Adipocyte (in vitro differentiated cells): ENCODE measurements at regions not wholly inside any gene's neighbourhood (a gene's known extent, or its start where the extent isn't known, plus 50 kb on each side); places are given as distances from the start of the nearest gene placed in this dataset.
A peak's percentile ranks its signal among the peaks of the same experiment; 100 is the strongest.

Experiments
- DNase-seq: peaks from one replicate; pipeline ENCODE4 v3.0.0-alpha.2; 2015; ENCODE audit warnings: low read depth
- H3K27me3 ChIP-seq: replicated peaks from 2 replicates; pipeline ENCODE4 v1.7.0; 2013; ENCODE audit warnings: mild to moderate bottlenecking, low read length, moderate library complexity; ENCODE audit not compliant: control insufficient read depth, insufficient read depth
- H3K36me3 ChIP-seq: 2 replicates; pipeline ENCODE4 v1.7.0; 2013; ENCODE audit warnings: low read length, mild to moderate bottlenecking, moderate library complexity; ENCODE audit not compliant: control insufficient read depth, insufficient read depth, severe bottlenecking
- H3K4me1 ChIP-seq: 2 replicates; pipeline ENCODE4 v1.7.0; 2013; ENCODE audit warnings: mild to moderate bottlenecking, low read length, moderate library complexity; ENCODE audit not compliant: control insufficient read depth, insufficient read depth
- H3K4me3 ChIP-seq: 2 replicates; pipeline ENCODE4 v1.7.0; 2013; ENCODE audit warnings: mild to moderate bottlenecking, low read length, moderate library complexity
- H3K9ac ChIP-seq: 2 replicates; pipeline ENCODE4 v1.7.0; 2013; ENCODE audit warnings: mild to moderate bottlenecking, low read length, moderate library complexity
- H3K9me3 ChIP-seq: 2 replicates; pipeline ENCODE4 v1.7.0; 2013; ENCODE audit warnings: mild to moderate bottlenecking, low read length, moderate library complexity; ENCODE audit not compliant: control insufficient read depth

GRCh38 chr3:72344236-72344635 lies 504.0 kb downstream of the SHQ1 start:
- Histone ChIP-seq H3K9me3 (peaks cover 2% of the 10 kb centered on the region), H3K4me3 (no peak overlapping the region), H3K27me3 (no peaks in the 10 kb centered on the region), H3K4me1 (peaks cover 19% of the 10 kb centered on the region), H3K9ac (no peak overlapping the region), H3K36me3 (no peaks in the 10 kb centered on the region)
- no peak for DNase-seq

DNA sequence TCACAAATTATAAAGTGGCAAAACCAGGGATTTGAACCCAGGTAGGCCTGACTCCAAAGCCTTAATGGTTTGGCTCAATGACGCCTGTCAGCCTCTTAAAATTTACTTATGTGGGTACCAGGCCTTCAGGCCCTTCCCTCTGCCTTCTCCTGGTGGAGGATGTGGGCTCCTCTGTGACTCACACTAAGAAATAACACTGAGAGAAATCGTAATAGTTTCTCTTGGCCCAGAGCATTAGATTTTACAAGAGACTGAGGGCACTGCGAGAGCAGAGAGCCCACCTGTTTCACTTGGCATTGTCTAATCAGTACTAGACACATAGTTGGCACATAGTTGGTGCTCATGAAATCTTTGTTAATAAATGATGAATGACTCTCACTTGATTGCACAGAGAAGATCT lies 505.2 kb downstream of the SHQ1 start:
- Histone ChIP-seq H3K9me3 (no peaks in the 10 kb centered on the region), H3K4me1 (peaks cover 26% of the 10 kb centered on the region), H3K9ac (no peak overlapping the region), H3K4me3 (no peak overlapping the region), H3K27me3 (no peaks in the 10 kb centered on the region), H3K36me3 (no peaks in the 10 kb centered on the region)
- peak; percentile 43 for DNase-seq

DNA sequence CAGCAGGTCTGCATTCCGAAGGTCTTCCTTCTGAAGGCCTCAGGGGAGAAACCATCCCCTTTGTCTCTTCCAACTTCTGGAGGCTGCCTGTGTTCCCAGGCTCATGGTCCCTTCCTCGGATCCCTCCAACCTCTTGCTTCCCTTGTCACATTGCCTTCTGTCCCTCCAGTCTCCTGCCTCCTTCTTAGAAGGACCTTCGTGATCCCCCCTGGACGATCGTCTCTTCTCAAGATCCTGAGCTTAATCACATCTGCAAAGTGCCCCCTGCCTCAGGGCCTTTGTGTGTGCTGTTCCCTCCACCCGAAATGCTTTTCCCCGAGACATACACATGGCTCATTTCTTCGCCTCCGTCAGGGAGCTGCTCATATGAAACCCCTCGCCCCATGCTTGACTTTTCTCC lies 505.8 kb downstream of the SHQ1 start:
- no peak for DNase-seq
- H3K4me1 ChIP-seq = peaks cover 26% of the 10 kb centered on the region
- no peak overlapping the region for H3K4me3 ChIP-seq
- H3K9me3 ChIP-seq = no peaks in the 10 kb centered on the region
- H3K27me3 ChIP-seq = no peaks in the 10 kb centered on the region
- no peak overlapping the region for H3K9ac ChIP-seq
- H3K36me3 ChIP-seq = no peaks in the 10 kb centered on the region

DNA sequence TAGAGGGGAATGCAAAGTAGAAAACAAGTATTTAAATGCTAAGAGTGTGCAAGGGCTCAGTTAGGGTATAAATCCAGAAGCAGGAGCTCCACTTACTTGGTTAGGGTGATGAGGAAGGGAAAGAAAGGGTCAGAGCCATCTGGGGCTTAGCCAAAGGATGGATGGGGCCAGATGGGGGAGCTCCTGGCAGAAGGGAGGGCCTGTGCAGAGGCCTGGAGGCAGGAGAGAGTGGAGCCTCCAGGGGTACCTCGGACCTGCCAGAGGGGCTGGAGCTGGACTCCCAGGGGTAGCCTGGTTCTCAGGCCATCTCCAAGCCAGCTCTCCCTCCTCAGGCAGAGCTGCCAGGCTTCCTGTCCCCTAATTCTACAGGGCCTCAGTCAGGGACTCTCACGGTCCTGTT lies 506.3 kb downstream of the SHQ1 start:
- Histone ChIP-seq H3K4me3 (no peak overlapping the region), H3K27me3 (no peaks in the 10 kb centered on the region), H3K4me1 (peaks cover 31% of the 10 kb centered on the region), H3K9ac (no peak overlapping the region), H3K36me3 (no peaks in the 10 kb centered on the region), H3K9me3 (no peaks in the 10 kb centered on the region)
- DNase-seq = peak; percentile 46

DNA sequence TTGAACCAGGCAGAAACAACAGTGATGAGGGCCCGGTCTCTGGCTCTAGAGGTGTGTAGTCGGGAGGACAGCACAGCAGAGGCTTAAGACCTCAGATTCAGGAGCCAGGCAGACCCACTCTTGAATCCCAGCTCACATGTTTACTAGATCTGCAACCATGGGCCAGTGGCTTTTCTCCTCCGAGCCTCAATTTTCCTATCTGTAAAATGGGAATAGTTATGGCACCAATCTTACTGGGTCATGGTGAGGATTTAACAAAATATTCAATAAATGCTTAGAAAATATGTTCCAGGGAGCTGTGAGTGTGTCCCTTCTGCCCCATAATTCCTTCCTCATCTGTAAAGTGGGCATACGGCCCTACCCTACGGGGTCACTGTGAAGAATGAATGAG lies 506.9 kb downstream of the SHQ1 start:
- Histone ChIP-seq H3K27me3 (no peaks in the 10 kb centered on the region), H3K4me3 (no peak overlapping the region), H3K36me3 (no peaks in the 10 kb centered on the region), H3K9ac (no peak overlapping the region), H3K9me3 (no peaks in the 10 kb centered on the region), H3K4me1 (peaks cover 35% of the 10 kb centered on the region)
- no peak for DNase-seq

- Histone ChIP-seq H3K27me3 (no peaks in the 10 kb centered on the region), H3K9me3 (no peaks in the 10 kb centered on the region), H3K4me3 (no peak overlapping the region), H3K36me3 (no peaks in the 10 kb centered on the region), H3K9ac (no peak overlapping the region), H3K4me1 (peaks cover 37% of the 10 kb centered on the region)
- DNase-seq = no peak
These were observed 507.5 kb downstream of the SHQ1 start for GRCh38 chr3:72340476-72341379.

- DNase-seq = no peak
- Histone ChIP-seq H3K4me1 (peaks cover 40% of the 10 kb centered on the region), H3K4me3 (no peak overlapping the region), H3K36me3 (no peaks in the 10 kb centered on the region), H3K9me3 (no peaks in the 10 kb centered on the region), H3K27me3 (no peaks in the 10 kb centered on the region), H3K9ac (no peak overlapping the region)
These were observed 508.2 kb downstream of the SHQ1 start for GRCh38 chr3:72340056-72340455.

- Histone ChIP-seq H3K9ac (no peak overlapping the region), H3K27me3 (no peaks in the 10 kb centered on the region), H3K9me3 (no peaks in the 10 kb centered on the region), H3K4me3 (no peak overlapping the region), H3K4me1 (peaks cover 38% of the 10 kb centered on the region), H3K36me3 (no peaks in the 10 kb centered on the region)
- DNase-seq = no peak
These were observed 508.6 kb downstream of the SHQ1 start for GRCh38 chr3:72339670-72340030.

DNA sequence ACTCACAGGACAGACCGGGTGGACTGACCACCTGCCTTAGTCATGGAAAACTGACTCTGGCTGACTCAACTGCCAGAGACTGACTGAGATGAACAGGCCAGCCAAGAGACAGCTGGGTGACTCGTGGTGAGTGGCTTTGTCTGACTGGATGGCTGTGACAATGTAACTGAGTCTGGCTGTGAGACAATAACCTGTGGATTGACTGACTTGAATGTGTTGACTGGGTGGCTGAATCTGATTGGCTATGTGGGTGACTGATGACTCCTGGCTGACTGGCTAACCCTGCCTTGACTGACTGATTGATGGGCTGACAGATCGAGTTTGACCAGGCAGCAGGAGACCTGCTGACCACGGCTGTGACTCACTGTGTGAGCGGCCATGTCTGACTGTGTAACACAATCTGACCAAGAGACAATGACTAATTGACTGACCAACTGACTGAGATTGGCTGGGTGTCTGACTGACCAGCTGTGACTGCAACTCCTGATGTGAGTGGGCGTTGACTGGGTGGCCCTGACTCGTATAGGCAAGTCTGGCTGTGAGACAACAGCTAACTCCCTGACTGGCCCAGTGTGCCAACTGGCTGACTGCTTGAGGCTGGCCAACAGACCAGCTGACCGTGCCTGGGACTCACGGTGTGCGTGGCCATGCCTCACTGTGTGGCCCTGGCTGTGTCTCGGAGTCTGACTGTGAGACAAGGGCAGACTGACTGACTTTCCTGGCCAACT lies 509.1 kb downstream of the SHQ1 start:
- Histone ChIP-seq H3K36me3 (no peaks in the 10 kb centered on the region), H3K4me1 (peaks cover 38% of the 10 kb centered on the region), H3K27me3 (no peaks in the 10 kb centered on the region), H3K9me3 (no peaks in the 10 kb centered on the region), H3K9ac (no peak overlapping the region), H3K4me3 (no peak overlapping the region)
- peak; percentile 82 for DNase-seq

- H3K4me1 ChIP-seq = peaks cover 38% of the 10 kb centered on the region
- no peaks in the 10 kb centered on the region for H3K36me3 ChIP-seq
- no peaks in the 10 kb centered on the region for H3K27me3 ChIP-seq
- no peak overlapping the region for H3K4me3 ChIP-seq
- no peak for DNase-seq
- H3K9ac ChIP-seq = no peak overlapping the region
- H3K9me3 ChIP-seq = no peaks in the 10 kb centered on the region
These were observed 509.9 kb downstream of the SHQ1 start for GRCh38 chr3:72338082-72338941.

- Histone ChIP-seq H3K27me3 (peaks cover 4% of the 10 kb centered on the region), H3K9ac (no peak overlapping the region), H3K9me3 (no peaks in the 10 kb centered on the region), H3K4me3 (no peak overlapping the region), H3K4me1 (peaks cover 38% of the 10 kb centered on the region), H3K36me3 (no peaks in the 10 kb centered on the region)
- DNase-seq = no peak
These were observed 510.8 kb downstream of the SHQ1 start for GRCh38 chr3:72337480-72337855.
